ENCODE measurements at regions not wholly inside any gene's neighbourhood (a gene's known extent, or its start where the extent isn't known, plus 50 kb on each side); places are given as distances from the start of the nearest gene placed in this dataset.

GRCh38 chr17:52244689-52245088, 86.2 kb upstream of the CA10 start:
- no peak overlapping the region for H3K4me3 Mint-ChIP-seq
- no peaks in the 10 kb centered on the region for H3K9me3 Mint-ChIP-seq
- no peak for TF ChIP-seq CTCF (IDR thresholded peaks at IDR 0.05; ENCODE audit: unreplicated experiment)
- H3K4me1 Mint-ChIP-seq: no peaks in the 10 kb centered on the region
- no peaks in the 10 kb centered on the region for H3K36me3 Mint-ChIP-seq
- no peak overlapping the region for H3K27ac Mint-ChIP-seq
- no peak for DNase-seq (ENCODE audit: low spot score in 2 of 2, unreplicated experiment in 2 of 2)
- peaks cover 23% of the 10 kb centered on the region for H3K27me3 Mint-ChIP-seq (ENCODE audit: low read depth)

- H3K27me3 Mint-ChIP-seq (ENCODE audit: low read depth): peaks cover 16% of the 10 kb centered on the region
- no peak for TF ChIP-seq CTCF (IDR thresholded peaks at IDR 0.05; ENCODE audit: unreplicated experiment)
- no peaks in the 10 kb centered on the region for H3K36me3 Mint-ChIP-seq
- no peak overlapping the region for H3K4me3 Mint-ChIP-seq
- no peak overlapping the region for H3K27ac Mint-ChIP-seq
- H3K9me3 Mint-ChIP-seq: no peaks in the 10 kb centered on the region
- H3K4me1 Mint-ChIP-seq: peaks cover 4% of the 10 kb centered on the region
- DNase-seq (ENCODE audit: low spot score in 2 of 2, unreplicated experiment in 2 of 2): no peak
Measured at GRCh38 chr17:52242268-52242667, 83.8 kb upstream of the CA10 start.

GRCh38 chr17:52237151-52237550, 78.6 kb upstream of the CA10 start:
- Mint-ChIP-seq H3K4me3 (no peak overlapping the region), H3K27me3 (ENCODE audit: low read depth) (peaks cover 6% of the 10 kb centered on the region), H3K9me3 (no peaks in the 10 kb centered on the region), H3K4me1 (peaks cover 5% of the 10 kb centered on the region), H3K27ac (no peak overlapping the region), H3K36me3 (no peaks in the 10 kb centered on the region)
- DNase-seq (ENCODE audit: low spot score in 2 of 2, unreplicated experiment in 2 of 2): no peak
- no peak for TF ChIP-seq CTCF (IDR thresholded peaks at IDR 0.05; ENCODE audit: unreplicated experiment)

GRCh38 chr17:52235516-52235915, 77.0 kb upstream of the CA10 start:
- no peaks in the 10 kb centered on the region for H3K9me3 Mint-ChIP-seq
- H3K27ac Mint-ChIP-seq: no peak overlapping the region
- peaks cover 5% of the 10 kb centered on the region for H3K4me1 Mint-ChIP-seq
- TF ChIP-seq CTCF (IDR thresholded peaks at IDR 0.05; ENCODE audit: unreplicated experiment): no peak
- H3K27me3 Mint-ChIP-seq (ENCODE audit: low read depth): peaks cover 10% of the 10 kb centered on the region
- no peak overlapping the region for H3K4me3 Mint-ChIP-seq
- DNase-seq (ENCODE audit: low spot score in 2 of 2, unreplicated experiment in 2 of 2): no peak
- H3K36me3 Mint-ChIP-seq: no peaks in the 10 kb centered on the region

- H3K27ac Mint-ChIP-seq: no peak overlapping the region
- no peak for TF ChIP-seq CTCF (IDR thresholded peaks at IDR 0.05; ENCODE audit: unreplicated experiment)
- peaks cover 4% of the 10 kb centered on the region for H3K4me1 Mint-ChIP-seq
- peaks cover 10% of the 10 kb centered on the region for H3K27me3 Mint-ChIP-seq (ENCODE audit: low read depth)
- no peak for DNase-seq (ENCODE audit: low spot score in 2 of 2, unreplicated experiment in 2 of 2)
- H3K36me3 Mint-ChIP-seq: no peaks in the 10 kb centered on the region
- H3K9me3 Mint-ChIP-seq: no peaks in the 10 kb centered on the region
- no peak overlapping the region for H3K4me3 Mint-ChIP-seq
Measured at GRCh38 chr17:52233632-52234031, 75.1 kb upstream of the CA10 start.

GRCh38 chr17:52233176-52233575, 74.7 kb upstream of the CA10 start:
- Mint-ChIP-seq H3K27me3 (ENCODE audit: low read depth) (peaks cover 11% of the 10 kb centered on the region), H3K4me3 (no peak overlapping the region), H3K27ac (no peak overlapping the region), H3K9me3 (no peaks in the 10 kb centered on the region), H3K4me1 (peaks cover 4% of the 10 kb centered on the region), H3K36me3 (no peaks in the 10 kb centered on the region)
- DNase-seq (ENCODE audit: low spot score in 2 of 2, unreplicated experiment in 2 of 2): no peak
- no peak for TF ChIP-seq CTCF (IDR thresholded peaks at IDR 0.05; ENCODE audit: unreplicated experiment)

Data from mesothelial cell of epicardium (in vitro differentiated cells).